K562 (cell line): ENCODE measurements at regions not wholly inside any gene's neighbourhood (a gene's known extent, or its start where the extent isn't known, plus 50 kb on each side); places are given as distances from the start of the nearest gene placed in this dataset.

Experiments
- ATAC-seq: fragments of 200-7000 bp; cut with Tn5 transposase; 3 replicates; pipeline ENCODE4 v1.9.1; 2020; ENCODE audit warnings: moderate library complexity
- BruUV-seq: library from RNA; stranded (reverse); fragments of 400-500 nt; replicated peaks from 2 replicates; lab custom pipeline; 2021; lab: Mats Ljungman, UMichigan
- CTCF ChIA-PET: fragments of 300-600 bp; formaldehyde crosslinking; extraction: SDS; loops from one replicate; lab custom pipeline; 2021; ENCODE audit warnings: low intra/inter-chr PET ratio; lab: Yijun Ruan, JAX
- POLR2A ChIA-PET: fragments of 300-600, 350-650 bp; sonication (Branson Sonifier 250); formaldehyde crosslinking; extraction: SDS; loops from one replicate; lab custom pipeline; 2021; ENCODE audit warnings: antibody characterized with exemption, inconsistent platforms; lab: Yijun Ruan, JAX
- DNase-seq, 4 experiments: peaks; one replicate each; pipeline versions ENCODE4 v3.0.0 to v3.0.0-alpha.2; 2011 to 2018; ENCODE audit warnings: low spot score in 3 of 4, mixed read lengths in 3 of 4; ENCODE audit errors: extremely low read depth in 1 of 4
- FAIRE-seq: peaks from 2 replicates; lab custom pipeline; 2011; peaks lifted over from hg19 to GRCh38; lab: Jason Lieb, UNC
- H2AFZ ChIP-seq: 2 replicates; pipeline ENCODE4 v1.6.0; 2011; ENCODE audit warnings: low read depth, low read length, control low read depth, inconsistent platforms
- H3K27ac ChIP-seq: fragments of 200-600 bp; 3 replicates; pipeline ENCODE4 v1.8.0; 2011; ENCODE audit warnings: low read depth, mild to moderate bottlenecking, control low read depth, inconsistent platforms, low read length, moderate library complexity, mixed read lengths; ENCODE audit errors: extremely low read depth
- H3K27me3 ChIP-seq, 2 experiments: fragments of 300-600 bp in 1 of 2; 2 replicates in 1 of 2; 3 replicates in 1 of 2; pipeline versions ENCODE4 v1.6.0 to v1.8.0; 2011; ENCODE audit warnings: inconsistent platforms in 2 of 2, low read length in 2 of 2, mild to moderate bottlenecking in 1 of 2, mixed read lengths in 1 of 2, moderate library complexity in 1 of 2; ENCODE audit not compliant: control insufficient read depth in 2 of 2, insufficient read depth in 2 of 2
- H3K36me3 ChIP-seq: fragments of 300-600 bp; 3 replicates; pipeline ENCODE4 v1.8.0; 2011; ENCODE audit warnings: mild to moderate bottlenecking, low read length, inconsistent platforms; ENCODE audit not compliant: control insufficient read depth, insufficient read depth
- H3K4me1 ChIP-seq, 2 experiments: fragments of 200-600 bp in 1 of 2; replicated peaks in 1 of 2; 2 replicates in 1 of 2; 3 replicates in 1 of 2; pipeline versions ENCODE4 v1.5.1 to v1.8.0; 2011; ENCODE audit warnings: inconsistent platforms in 2 of 2, low read length in 2 of 2, mild to moderate bottlenecking in 1 of 2, mixed read lengths in 1 of 2, moderate library complexity in 1 of 2; ENCODE audit not compliant: control insufficient read depth in 2 of 2, insufficient read depth in 2 of 2
- H3K4me2 ChIP-seq: 2 replicates; pipeline ENCODE4 v1.6.1; 2011; ENCODE audit warnings: low read length, control low read depth, inconsistent platforms, mixed read lengths; ENCODE audit not compliant: insufficient read depth
- H3K4me3 ChIP-seq: fragments of 200-600 bp; sonication (generic), shearing (Covaris generic); 2 replicates; pipeline ENCODE4 v1.5.1; 2016; ENCODE audit warnings: control low read depth, inconsistent platforms
- H3K79me2 ChIP-seq: fragments of 200-600 bp; 3 replicates; pipeline ENCODE4 v1.8.0; 2011; ENCODE audit warnings: low read length, inconsistent platforms; ENCODE audit not compliant: control insufficient read depth, insufficient read depth
- H3K9ac ChIP-seq, 2 experiments: 2 replicates each; pipeline versions ENCODE4 v1.6.0 to v1.6.1; 2011; ENCODE audit warnings: low read depth in 2 of 2, low read length in 2 of 2, control low read depth in 1 of 2, inconsistent platforms in 1 of 2, mild to moderate bottlenecking in 1 of 2, mixed read lengths in 1 of 2; ENCODE audit not compliant: insufficient read depth in 1 of 2
- H3K9me1 ChIP-seq: one replicate; pipeline ENCODE4 v1.6.0; 2011; ENCODE audit warnings: inconsistent platforms, mild to moderate bottlenecking, low read length, moderate library complexity; ENCODE audit not compliant: control insufficient read depth, insufficient read depth
- H3K9me3 ChIP-seq: replicated peaks from 2 replicates; pipeline ENCODE4 v1.5.1; 2011; ENCODE audit warnings: low read depth, low read length, inconsistent platforms; ENCODE audit not compliant: control insufficient read depth, insufficient read depth
- H4K20me1 ChIP-seq: replicated peaks from 2 replicates; pipeline ENCODE4 v1.6.1; 2011; ENCODE audit warnings: low read length, inconsistent platforms, mixed read lengths; ENCODE audit not compliant: control insufficient read depth, insufficient read depth
- GATA2 ChIP-seq: sonication (generic); formaldehyde crosslinking; IDR thresholded peaks from 2 replicates; pipeline ENCODE4 v1.4.0; 2020; ENCODE audit warnings: mild to moderate bottlenecking, missing genetic modification reagents
- ID3 ChIP-seq, 2 experiments: fragments of 250-450 bp in 1 of 2; fragments of 450-650 bp in 1 of 2; sonication (Bioruptor Pico) in 1 of 2; IDR thresholded peaks; 2 replicates each; pipeline versions ENCODE4 v1.6.1 to v1.8.0; 2016 to 2021; ENCODE audit warnings: mild to moderate bottlenecking in 2 of 2, moderate library complexity in 2 of 2, missing compliant biosample characterization in 1 of 2, missing genetic modification characterization in 1 of 2
- LEF1 ChIP-seq: fragments of 450-650 bp; IDR thresholded peaks from 2 replicates; pipeline ENCODE4 v1.6.1; 2016; ENCODE audit warnings: mild to moderate bottlenecking
- MEIS2 ChIP-seq: fragments of 450-650 bp; IDR thresholded peaks from 2 replicates; pipeline ENCODE4 v1.6.1; 2014; ENCODE audit warnings: mild to moderate bottlenecking; ENCODE audit not compliant: partially characterized antibody
- RBM34 ChIP-seq: fragments of 200-400 bp; formaldehyde crosslinking; IDR thresholded peaks from 2 replicates; pipeline ENCODE4 v1.6.1; 2018; ENCODE audit warnings: low read length, borderline replicate concordance; ENCODE audit not compliant: insufficient read depth
- TAF9B ChIP-seq: fragments of 450-650 bp; IDR thresholded peaks from 2 replicates; pipeline ENCODE4 v1.6.1; 2018; ENCODE audit warnings: mild to moderate bottlenecking; ENCODE audit not compliant: partially characterized antibody
- ZKSCAN8 ChIP-seq: fragments of 200-800 bp; sonication (Bioruptor generic); IDR thresholded peaks from 2 replicates; pipeline ENCODE4 v1.6.1; 2016; ENCODE audit warnings: missing genetic modification characterization, missing compliant biosample characterization
- ZNF644 ChIP-seq: fragments of 200-800 bp; sonication (Bioruptor generic); IDR thresholded peaks from 2 replicates; pipeline ENCODE4 v1.6.1; 2016; ENCODE audit warnings: low read depth, missing genetic modification characterization, missing compliant biosample characterization
- WGBS: fragments of 100-300 bp; shearing (Covaris generic); methylation state at CpG from one replicate; pipeline ENCODE4 v1.1.6; 2016; ENCODE audit warnings: low coverage, mixed read lengths; ENCODE audit not compliant: insufficient coverage; ENCODE audit errors: missing lambda C conversion rate; 5-methylcytosine and 5-hydroxymethylcytosine counted together
- in situ Hi-C: fragments of 300-500 bp; cut with MboI; formaldehyde crosslinking; loops from 4 replicates; pipeline ENCODE4 v1.15.0; 2018; ENCODE audit warnings: inconsistent platforms, mixed read lengths
- intact Hi-C: fragments of 100-400 bp; cut with micrococcal nuclease; formaldehyde crosslinking; loops from 2 replicates; pipeline ENCODE4 v1.14.2; 2022

DNA sequence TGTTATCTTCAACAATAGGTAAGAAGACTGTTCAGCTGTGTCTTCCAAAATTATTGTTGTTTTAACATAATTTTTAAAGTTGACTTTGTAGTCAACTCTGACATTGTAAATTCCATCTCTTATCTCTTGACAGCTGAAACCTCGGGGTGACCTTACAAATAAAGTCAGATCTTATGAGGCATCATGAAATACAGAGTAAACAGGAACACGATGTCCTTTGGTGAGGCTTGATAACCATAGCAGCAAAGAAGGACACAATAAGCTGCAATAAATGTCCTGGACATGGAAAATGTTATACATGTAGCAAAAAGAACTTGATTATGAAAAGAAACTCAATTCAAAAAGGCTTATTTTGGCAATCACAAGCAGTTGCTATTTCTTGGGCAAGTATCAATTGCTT lies 618.9 kb upstream of the SLC39A10 start:
- H3K9ac ChIP-seq, result no peak overlapping the region
- no peaks in the 10 kb centered on the region for H4K20me1 ChIP-seq
- no peaks in the 10 kb centered on the region for H3K9me3 ChIP-seq
- H3K79me2 ChIP-seq, result no peaks in the 10 kb centered on the region
- no peaks in the 10 kb centered on the region for H3K4me1 ChIP-seq
- no peaks in the 10 kb centered on the region for H3K9me1 ChIP-seq
- 7% methylated on average over 2 of the region's 2 CpGs for WGBS
- CTCF ChIA-PET, result no interaction called here
- FAIRE-seq (no peak), ATAC-seq (no peak)
- no peak overlapping the region for H3K27ac ChIP-seq
- POLR2A ChIA-PET, result no interaction called here
- BruUV-seq, result no TSS peak
- H3K4me2 ChIP-seq, result no peak overlapping the region
- TF ChIP-seq MEIS2 (peak; percentile 15), TAF9B (no peak)
- TF ChIP-seq, all 486 proteins: peak for 1
- DNase-seq, result no peak
- no peak overlapping the region for H3K4me3 ChIP-seq
- no peaks in the 10 kb centered on the region for H3K36me3 ChIP-seq
- no peaks in the 10 kb centered on the region for H3K27me3 ChIP-seq
- in situ Hi-C loops, result no loop called here
- no peak overlapping the region for H2AFZ ChIP-seq
- intact Hi-C loops, result no loop called here

GRCh38 chr2:195037045-195037444 lies 620.0 kb upstream of the SLC39A10 start:
- FAIRE-seq (no peak), ATAC-seq (no peak), DNase-seq (no peak)
- ChIA-PET CTCF (no interaction called here), POLR2A (no interaction called here)
- no peaks in the 10 kb centered on the region for H3K36me3 ChIP-seq
- WGBS, result 39% methylated on average over 2 of the region's 2 CpGs
- no peak overlapping the region for H3K4me3 ChIP-seq
- H3K79me2 ChIP-seq, result no peaks in the 10 kb centered on the region
- H3K27me3 ChIP-seq, result no peaks in the 10 kb centered on the region
- no peaks in the 10 kb centered on the region for H3K4me1 ChIP-seq
- H3K9ac ChIP-seq, result no peak overlapping the region
- in situ Hi-C loops (no loop called here), intact Hi-C loops (no loop called here)
- H3K9me3 ChIP-seq, result no peaks in the 10 kb centered on the region
- H4K20me1 ChIP-seq, result no peaks in the 10 kb centered on the region
- no TSS peak for BruUV-seq
- no peaks in the 10 kb centered on the region for H3K9me1 ChIP-seq
- no peak overlapping the region for H3K4me2 ChIP-seq
- no peak overlapping the region for H3K27ac ChIP-seq
- H2AFZ ChIP-seq, result no peak overlapping the region
- TF ChIP-seq LEF1, result no peak
- no peak for TF ChIP-seq ZKSCAN8 (CRISPR knock-in tag)
- TF ChIP-seq RBM34, result no peak
- no peak for TF ChIP-seq ID3 (CRISPR knock-in tag; IDR thresholded peaks at IDR 0.05)
- TF ChIP-seq ID3 (tag; IDR thresholded peaks at IDR 0.05), result no peak
- no peak for TF ChIP-seq ZNF644 (tag)
- TF ChIP-seq GATA2 (CRISPR knock-in tag), result no peak
